ENCODE measurements at regions not wholly inside any gene's neighbourhood (a gene's known extent, or its start where the extent isn't known, plus 50 kb on each side); places are given as distances from the start of the nearest gene placed in this dataset.
"Not testable (repeated sequence)": the region's sequence is repeated elsewhere in the genome, so short reads cannot be mapped to it uniquely, and the experiment has no call there.

DNA sequence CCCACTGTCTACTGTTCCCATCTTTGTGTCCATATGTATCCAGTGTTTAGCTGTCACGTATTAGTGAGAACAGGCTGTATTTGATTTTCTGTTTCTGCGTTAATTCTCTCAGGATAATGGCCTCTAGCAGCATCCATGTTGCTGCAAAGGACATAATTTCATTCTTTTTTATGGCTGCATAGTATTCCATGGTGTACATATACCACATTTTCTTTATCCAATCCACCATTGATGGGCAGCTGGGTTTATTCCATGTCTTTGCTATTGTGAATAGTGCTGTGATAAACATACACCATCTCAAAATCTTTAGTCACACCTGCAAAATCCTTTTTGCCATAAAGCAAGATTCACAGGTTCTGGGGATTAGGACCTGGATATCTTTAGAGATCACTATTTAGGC is 334.4 kb upstream of the CLINT1 start:
- not testable (repeated sequence) for DNase-seq; H3K27ac Mint-ChIP-seq; H3K4me3 Mint-ChIP-seq; H3K27me3 Mint-ChIP-seq; ATAC-seq (ENCODE audit: low read depth in 2 of 2); H3K9me3 Mint-ChIP-seq; H3K36me3 Mint-ChIP-seq
- peaks cover 37 to 47% (median 46%) of the 10 kb centered on the region in 3 donors for H3K4me1 Mint-ChIP-seq

DNA sequence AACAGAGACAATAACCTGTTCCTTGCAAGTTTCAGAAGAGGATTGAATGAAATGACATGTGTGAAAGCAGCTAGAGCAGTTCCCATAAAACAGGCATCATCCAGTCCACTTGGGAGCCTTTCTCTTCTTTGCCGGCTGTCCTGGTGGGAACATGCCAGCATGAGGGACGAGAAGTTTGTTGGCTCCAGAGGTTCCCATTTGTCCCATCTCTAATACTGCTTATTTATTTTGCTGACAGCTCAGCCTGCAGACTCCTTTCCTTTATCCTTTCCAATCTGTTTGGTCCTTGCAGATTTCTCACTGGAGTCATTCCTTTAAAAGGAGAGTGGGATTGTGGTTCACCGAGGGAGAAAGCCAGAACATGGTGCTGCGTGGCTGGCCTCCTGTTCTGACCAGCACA is 321.5 kb upstream of the CLINT1 start:
- DNase-seq (no peak), ATAC-seq (ENCODE audit: low read depth in 2 of 2) (no peak)
- peak overlapping the region in 1 of 8 donors; percentile 42 for H3K4me3 Mint-ChIP-seq
- H3K4me1 Mint-ChIP-seq: peaks cover 10 to 16% (median 14%) of the 10 kb centered on the region in 3 donors
- peaks cover 0 to 5% (median 4%) of the 10 kb centered on the region in 3 donors for H3K27me3 Mint-ChIP-seq
- H3K27ac Mint-ChIP-seq: peak overlapping the region in 1 of 6 donors; percentile 70
- H3K9me3 Mint-ChIP-seq: peaks cover 0 to 5% (median 0%) of the 10 kb centered on the region in 7 donors
- no peaks in the 10 kb centered on the region for H3K36me3 Mint-ChIP-seq

DNA sequence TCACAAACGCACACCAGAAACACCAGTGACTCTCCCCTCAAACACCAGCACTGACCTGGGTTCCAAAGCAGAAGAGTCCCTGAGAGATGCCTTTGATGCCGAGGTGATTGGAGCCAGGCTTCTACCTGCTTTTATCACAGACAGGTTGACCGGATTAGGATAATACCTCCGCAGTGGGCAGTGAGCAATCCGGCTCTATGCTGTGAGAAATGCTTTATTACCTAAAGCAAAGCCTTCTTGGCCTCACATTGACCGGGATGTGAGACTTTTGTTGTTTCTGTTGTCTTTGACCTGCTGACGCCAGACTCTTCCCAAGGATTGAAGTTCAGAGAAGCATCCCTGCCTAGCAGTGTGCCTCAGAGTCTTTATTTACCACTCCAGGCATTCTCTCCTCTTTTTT is 320.3 kb upstream of the CLINT1 start:
- Mint-ChIP-seq H3K27ac (peak overlapping the region in 1 of 6 donors; percentile 13), H3K27me3 (peaks cover 0 to 5% (median 4%) of the 10 kb centered on the region in 3 donors), H3K4me1 (peaks cover 17 to 22% (median 19%) of the 10 kb centered on the region in 3 donors), H3K4me3 (peak overlapping the region in 1 of 8 donors; percentile 58), H3K9me3 (peaks cover 0 to 5% (median 0%) of the 10 kb centered on the region in 7 donors), H3K36me3 (no peaks in the 10 kb centered on the region)
- DNase-seq (no peak), ATAC-seq (ENCODE audit: low read depth in 2 of 2) (no peak)

DNA sequence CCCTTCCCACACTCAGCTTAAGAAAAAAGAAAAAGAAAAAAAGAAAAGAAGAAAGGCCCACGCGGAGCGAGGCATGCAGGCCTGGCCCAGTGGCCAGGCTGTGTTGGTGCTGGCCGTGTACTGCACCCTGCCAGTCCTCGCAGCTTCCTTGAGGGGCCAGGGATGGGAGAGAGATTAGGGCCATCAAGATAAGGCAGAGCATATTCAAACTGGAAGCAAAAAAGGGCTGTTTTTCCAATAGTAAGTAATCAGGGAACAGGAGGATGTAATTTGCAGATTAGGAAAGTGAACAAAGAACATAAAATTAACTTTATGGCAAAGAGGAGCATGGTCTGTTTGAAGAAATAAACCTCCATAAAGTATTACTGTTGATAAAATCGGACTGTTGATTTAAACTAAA is 319.6 kb upstream of the CLINT1 start:
- Mint-ChIP-seq H3K27me3 (peaks cover 0 to 5% (median 4%) of the 10 kb centered on the region in 3 donors), H3K36me3 (no peaks in the 10 kb centered on the region), H3K27ac (peak overlapping the region in 2 of 6 donors; percentile 56 to 59), H3K4me1 (peaks cover 17 to 22% (median 19%) of the 10 kb centered on the region in 3 donors), H3K9me3 (peaks cover 0 to 5% (median 0%) of the 10 kb centered on the region in 7 donors), H3K4me3 (no peak overlapping the region)
- no peak for ATAC-seq (ENCODE audit: low read depth in 2 of 2)
- DNase-seq: no peak

DNA sequence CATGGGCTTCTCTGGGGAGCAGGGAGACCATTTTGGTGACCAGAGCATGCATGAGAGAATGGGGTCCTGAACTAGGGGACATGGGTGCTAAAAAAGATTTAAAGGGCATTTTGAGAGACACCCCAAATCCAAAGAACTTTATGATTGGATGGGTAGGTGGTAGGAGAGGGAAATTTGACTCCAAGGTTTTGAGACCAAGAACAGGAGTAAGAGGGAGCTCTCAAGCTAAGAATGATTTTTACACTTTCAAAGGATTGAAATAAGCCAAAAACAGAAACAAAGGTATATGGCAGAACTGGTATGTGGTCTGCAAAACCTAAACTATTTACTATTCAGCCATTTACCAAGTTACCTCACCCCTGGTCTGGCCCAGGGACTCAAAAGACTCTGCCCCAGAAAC is 318.2 kb upstream of the CLINT1 start:
- no peak for DNase-seq
- Mint-ChIP-seq H3K27me3 (peaks cover 0 to 5% (median 4%) of the 10 kb centered on the region in 3 donors), H3K27ac (no peak overlapping the region), H3K36me3 (no peaks in the 10 kb centered on the region), H3K4me3 (no peak overlapping the region), H3K9me3 (peaks cover 0 to 2% (median 0%) of the 10 kb centered on the region in 7 donors), H3K4me1 (peaks cover 17 to 22% (median 22%) of the 10 kb centered on the region in 3 donors)
- ATAC-seq (ENCODE audit: low read depth in 2 of 2): no peak

DNA sequence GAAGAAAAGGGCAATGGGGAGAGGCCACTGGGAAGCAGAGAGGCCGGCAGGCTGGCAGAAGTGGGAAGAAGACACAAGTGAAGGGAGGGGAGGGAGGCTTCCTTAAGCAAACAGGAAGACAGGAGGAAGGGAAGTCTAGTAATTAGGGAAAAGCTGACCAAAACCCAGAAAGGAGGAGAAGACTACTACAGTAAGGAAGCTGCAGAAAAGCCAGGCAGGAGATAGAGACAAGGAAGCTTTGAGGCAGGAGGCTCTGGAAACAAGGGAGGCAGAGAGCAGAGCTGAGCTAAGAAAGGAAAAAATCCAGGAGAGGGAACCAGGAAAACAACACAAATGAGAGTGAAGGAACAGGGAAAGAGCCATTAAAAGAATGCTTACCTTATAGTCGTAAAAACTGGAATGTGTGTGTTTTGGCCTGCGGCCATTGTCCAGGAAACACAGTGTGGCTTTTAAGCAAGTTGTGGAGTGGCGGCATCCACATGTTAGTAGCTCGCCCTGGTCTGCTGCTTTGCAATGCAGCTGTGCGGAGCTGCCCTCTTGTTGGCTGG is 317.1 kb upstream of the CLINT1 start:
- peaks cover 0 to 2% (median 0%) of the 10 kb centered on the region in 7 donors for H3K9me3 Mint-ChIP-seq

DNA sequence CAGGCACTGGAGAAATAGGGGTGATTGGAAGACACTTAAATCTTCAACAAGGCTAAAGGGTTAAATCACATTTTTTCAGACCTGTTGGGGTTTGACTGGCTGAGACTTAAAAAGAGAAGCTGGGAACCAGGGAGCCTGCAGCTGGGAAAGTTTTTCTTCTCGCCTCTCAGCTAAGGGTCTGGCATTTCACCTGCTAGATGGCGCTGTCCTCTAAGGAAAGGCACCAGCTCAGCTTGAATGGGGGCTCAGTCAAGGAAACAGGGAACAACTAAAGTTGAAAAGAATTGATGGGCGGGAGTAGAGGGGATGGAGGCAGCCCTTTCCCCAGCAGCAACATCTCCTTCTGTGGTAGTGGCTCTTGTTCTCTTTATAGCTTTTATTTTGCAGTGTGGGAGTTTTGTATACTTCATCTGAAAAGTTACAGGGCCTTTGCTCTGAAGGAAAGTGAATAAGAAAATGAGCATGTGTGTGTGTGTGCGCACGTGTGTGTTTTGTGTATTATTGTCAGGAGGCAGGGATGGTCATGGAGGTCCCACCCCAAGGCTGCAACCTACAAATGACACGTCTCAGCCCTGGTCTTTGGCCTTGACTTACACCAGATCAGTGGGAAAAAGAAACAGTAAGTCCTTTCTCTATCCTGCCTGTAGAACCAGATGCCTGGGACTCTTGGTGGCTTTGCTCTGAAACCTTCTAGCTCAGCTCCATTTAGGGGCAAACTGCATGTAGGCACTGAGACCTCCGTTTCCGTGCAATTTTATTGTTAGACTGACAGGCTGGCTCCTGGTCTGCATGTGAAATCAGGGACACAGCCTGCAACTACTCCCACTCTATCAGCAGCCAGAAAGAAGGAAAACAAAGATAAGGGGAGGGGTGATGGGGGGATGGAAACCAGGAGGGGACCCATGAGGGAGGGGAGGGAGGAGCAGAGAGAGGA is 316.2 kb upstream of the CLINT1 start:
- H3K27me3 Mint-ChIP-seq: peaks cover 0 to 5% (median 4%) of the 10 kb centered on the region in 3 donors
- DNase-seq (peak; percentile 65), ATAC-seq (ENCODE audit: low read depth in 2 of 2) (peak; percentile 88)
- peaks cover 36 to 41% (median 38%) of the 10 kb centered on the region in 3 donors for H3K4me1 Mint-ChIP-seq
- H3K4me3 Mint-ChIP-seq: peak overlapping the region in 1 of 8 donors; percentile 42
- peaks cover 0 to 2% (median 0%) of the 10 kb centered on the region in 7 donors for H3K9me3 Mint-ChIP-seq
- peak overlapping the region in 4 of 6 donors; percentile 8 to 51 (median 36) for H3K27ac Mint-ChIP-seq
- no peaks in the 10 kb centered on the region for H3K36me3 Mint-ChIP-seq

More for the DNA sequence above, 317.1 kb upstream of the CLINT1 start:
- Mint-ChIP-seq H3K4me3 (peak overlapping the region in 1 of 8 donors; percentile 50), H3K27ac (peak overlapping the region in 3 of 6 donors; percentile 23 to 38 (median 29)), H3K36me3 (no peaks in the 10 kb centered on the region), H3K27me3 (peaks cover 0 to 5% (median 4%) of the 10 kb centered on the region in 3 donors), H3K4me1 (peaks cover 28 to 33% (median 30%) of the 10 kb centered on the region in 3 donors)
- no peak for DNase-seq
- ATAC-seq (ENCODE audit: low read depth in 2 of 2): no peak

DNA sequence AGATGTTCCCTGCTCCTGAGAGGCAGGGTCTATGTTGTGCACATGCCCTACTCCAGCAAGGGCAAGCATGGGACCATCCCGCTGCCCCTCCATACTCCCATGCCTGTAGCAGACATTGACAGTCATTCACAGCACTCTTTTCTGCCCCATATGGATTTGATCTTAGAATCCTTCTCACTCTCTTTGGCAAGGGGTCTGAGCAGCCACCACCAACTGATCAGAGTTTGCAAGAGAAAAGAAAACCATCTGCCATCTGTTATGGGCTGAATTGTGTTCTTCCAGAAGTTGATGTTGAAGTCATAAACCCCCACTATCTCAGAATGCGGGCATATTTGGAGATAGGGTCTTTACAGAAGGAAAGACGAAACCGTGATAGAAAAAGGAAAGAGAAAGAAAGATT is 315.1 kb upstream of the CLINT1 start:
- Mint-ChIP-seq H3K27me3 (peaks cover 0 to 5% (median 4%) of the 10 kb centered on the region in 3 donors), H3K9me3 (no peaks in the 10 kb centered on the region), H3K4me1 (peaks cover 40 to 46% (median 42%) of the 10 kb centered on the region in 3 donors), H3K36me3 (no peaks in the 10 kb centered on the region), H3K4me3 (no peak overlapping the region), H3K27ac (no peak overlapping the region)
- ATAC-seq (ENCODE audit: low read depth in 2 of 2) (no peak), DNase-seq (no peak)

DNA sequence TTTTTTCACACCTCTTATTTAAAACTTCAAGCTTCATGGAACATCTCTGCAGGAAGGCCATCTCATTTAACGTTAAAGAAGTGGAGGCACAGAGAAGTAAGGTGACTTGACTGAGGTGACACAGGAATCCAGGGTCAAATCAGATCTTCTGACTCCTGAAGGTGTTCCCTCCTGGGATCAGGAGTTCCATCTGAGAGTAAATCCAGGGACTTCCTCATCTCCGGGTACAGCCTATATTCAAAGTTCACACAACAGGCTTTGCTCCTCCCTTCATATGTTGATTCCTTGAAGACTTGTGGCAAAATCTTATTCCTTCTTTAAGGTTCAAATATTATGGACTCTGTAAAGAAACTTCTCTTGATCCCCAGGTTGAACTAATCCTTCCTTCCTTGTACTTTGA is 313.1 kb upstream of the CLINT1 start:
- Mint-ChIP-seq H3K27me3 (peaks cover 0 to 5% (median 4%) of the 10 kb centered on the region in 3 donors), H3K36me3 (no peaks in the 10 kb centered on the region), H3K27ac (peak overlapping the region in 1 of 6 donors; percentile 17), H3K4me3 (no peak overlapping the region), H3K4me1 (peaks cover 42 to 45% (median 43%) of the 10 kb centered on the region in 3 donors), H3K9me3 (no peaks in the 10 kb centered on the region)
- DNase-seq (no peak), ATAC-seq (ENCODE audit: low read depth in 2 of 2) (no peak)

DNA sequence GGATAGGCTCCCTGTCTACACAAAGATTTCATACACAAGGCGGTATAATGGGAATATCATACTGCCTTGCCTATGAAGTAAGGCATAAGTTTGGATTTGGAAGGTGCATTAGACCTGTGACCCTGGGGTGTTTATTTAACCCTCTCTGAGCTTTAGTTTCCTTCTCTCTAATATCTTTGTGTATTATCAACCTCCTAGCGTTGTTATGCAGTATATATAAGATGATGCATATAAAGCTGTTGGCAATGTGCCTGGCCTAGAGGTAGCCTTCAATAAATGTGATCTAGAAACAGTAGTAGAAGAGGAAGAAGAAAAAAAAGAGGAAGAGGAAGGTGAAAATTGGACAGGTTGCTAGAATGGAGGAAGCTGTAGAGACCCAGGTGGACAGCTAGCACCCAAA is 311.6 kb upstream of the CLINT1 start:
- peak; percentile 50 to 53 for ATAC-seq (ENCODE audit: low read depth in 2 of 2)
- no peaks in the 10 kb centered on the region for H3K36me3 Mint-ChIP-seq
- H3K27me3 Mint-ChIP-seq: peaks cover 0 to 7% (median 0%) of the 10 kb centered on the region in 3 donors
- peak; percentile 12 for DNase-seq
- H3K4me3 Mint-ChIP-seq: peak overlapping the region in 1 of 8 donors; percentile 25
- peaks cover 29 to 33% (median 31%) of the 10 kb centered on the region in 3 donors for H3K4me1 Mint-ChIP-seq
- peak overlapping the region in 2 of 6 donors; percentile 2 to 31 for H3K27ac Mint-ChIP-seq
- no peaks in the 10 kb centered on the region for H3K9me3 Mint-ChIP-seq

DNA sequence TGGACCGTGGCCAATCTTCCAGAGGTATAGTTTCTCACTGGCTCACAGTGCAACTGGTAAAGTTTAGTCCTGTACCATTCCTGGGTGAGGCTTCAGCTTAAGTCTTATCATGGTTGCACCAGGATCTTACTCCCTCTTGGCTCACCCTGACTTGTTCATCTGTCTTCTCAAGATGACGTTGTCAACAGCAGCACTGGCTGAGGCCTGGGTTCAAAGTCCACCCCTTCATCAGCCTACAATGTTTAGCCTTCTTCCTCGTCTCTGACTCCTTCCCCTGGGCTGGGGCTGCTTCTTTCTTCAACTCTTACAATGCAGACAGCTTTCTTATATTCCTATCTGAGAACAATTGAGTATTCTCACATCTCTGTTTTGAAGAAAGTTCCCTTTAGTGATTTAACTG is 311.1 kb upstream of the CLINT1 start:
- Mint-ChIP-seq H3K36me3 (no peaks in the 10 kb centered on the region), H3K27ac (peak overlapping the region in 4 of 6 donors; percentile 10 to 73 (median 44)), H3K27me3 (peaks cover 0 to 11% (median 4%) of the 10 kb centered on the region in 3 donors), H3K4me1 (peaks cover 26 to 29% (median 27%) of the 10 kb centered on the region in 3 donors), H3K4me3 (no peak overlapping the region), H3K9me3 (no peaks in the 10 kb centered on the region)
- ATAC-seq (ENCODE audit: low read depth in 2 of 2) (no peak), DNase-seq (no peak)

DNA sequence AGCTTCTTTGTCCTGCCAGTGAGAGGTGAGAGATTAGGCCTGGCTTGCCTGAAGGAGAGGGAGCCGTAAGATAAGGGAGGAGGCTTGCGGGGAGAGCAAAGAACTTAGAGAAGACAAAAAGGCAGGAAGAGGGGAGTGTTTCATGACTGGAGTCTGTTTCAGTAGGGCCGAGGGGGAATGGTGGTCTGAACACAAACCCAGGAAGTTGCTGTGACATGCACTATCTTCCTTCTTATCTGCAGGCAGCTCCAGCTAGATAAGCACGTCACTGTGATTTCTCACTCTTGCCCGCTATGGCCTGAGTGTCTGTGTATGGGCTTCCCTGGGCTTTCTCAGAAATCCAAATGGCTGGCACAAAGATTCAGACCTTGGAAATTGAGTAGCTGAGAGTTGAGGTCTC is 307.5 kb upstream of the CLINT1 start:
- no peak overlapping the region for H3K4me3 Mint-ChIP-seq
- peaks cover 0 to 15% (median 4%) of the 10 kb centered on the region in 3 donors for H3K27me3 Mint-ChIP-seq
- ATAC-seq (ENCODE audit: low read depth in 2 of 2) (no peak), DNase-seq (no peak)
- no peaks in the 10 kb centered on the region for H3K36me3 Mint-ChIP-seq
- H3K27ac Mint-ChIP-seq: no peak overlapping the region
- H3K4me1 Mint-ChIP-seq: peaks cover 16 to 18% (median 17%) of the 10 kb centered on the region in 3 donors
- no peaks in the 10 kb centered on the region for H3K9me3 Mint-ChIP-seq

DNA sequence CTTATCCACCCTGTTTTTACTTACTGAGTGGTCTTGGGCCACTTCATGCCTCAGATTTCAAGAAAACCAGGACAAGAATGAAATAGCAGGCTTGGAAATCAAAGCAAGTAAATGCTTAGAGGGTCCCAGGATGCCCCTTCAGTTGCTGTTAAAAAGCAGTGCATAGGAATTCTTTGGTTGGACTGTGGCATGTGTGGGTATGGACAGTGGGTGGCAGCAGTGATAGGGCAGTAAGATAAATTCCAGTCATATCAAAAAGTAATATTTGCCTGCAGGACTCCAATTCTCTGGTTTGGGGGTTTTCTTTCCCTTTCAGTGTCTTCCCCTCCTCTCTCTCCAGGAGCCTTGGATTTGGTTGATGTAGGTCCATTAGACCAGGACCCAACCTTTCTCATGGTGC is 306.7 kb upstream of the CLINT1 start:
- H3K9me3 Mint-ChIP-seq: no peaks in the 10 kb centered on the region
- ATAC-seq (ENCODE audit: low read depth in 2 of 2) (no peak), DNase-seq (no peak)
- H3K27ac Mint-ChIP-seq: peak overlapping the region in 1 of 6 donors; percentile 58
- peaks cover 9 to 10% (median 10%) of the 10 kb centered on the region in 3 donors for H3K4me1 Mint-ChIP-seq
- peaks cover 0 to 16% (median 4%) of the 10 kb centered on the region in 3 donors for H3K27me3 Mint-ChIP-seq
- no peak overlapping the region for H3K4me3 Mint-ChIP-seq
- H3K36me3 Mint-ChIP-seq: no peaks in the 10 kb centered on the region
